Erythroblast (primary cell): ENCODE measurements at regions not wholly inside any gene's neighbourhood (a gene's known extent, or its start where the extent isn't known, plus 50 kb on each side); places are given as distances from the start of the nearest gene placed in this dataset.

Experiments
- GATA1 ChIP-seq: IDR thresholded peaks from 2 replicates; pipeline ENCODE4 v1.6.1; 2011; ENCODE audit warnings: low read depth, mild to moderate bottlenecking, control low read depth, low read length, moderate library complexity
- POLR2A ChIP-seq: IDR thresholded peaks from 2 replicates; pipeline ENCODE4 v1.6.1; 2011; ENCODE audit warnings: mild to moderate bottlenecking, low read length

- TF ChIP-seq POLR2A = no peak
- no peak for TF ChIP-seq GATA1
Measured at GRCh38 chr2:147083664-147084063, 761.2 kb upstream of the ACVR2A start.
